ENCODE measurements at regions not wholly inside any gene's neighbourhood (a gene's known extent, or its start where the extent isn't known, plus 50 kb on each side); places are given as distances from the start of the nearest gene placed in this dataset.

GRCh38 chrX:6734844-6735634 lies 200.1 kb upstream of the VCX3A start:
- no peak for TF ChIP-seq CTCF (IDR thresholded peaks at IDR 0.05)
- TF ChIP-seq POLR2A (IDR thresholded peaks at IDR 0.05), result no peak
- TF ChIP-seq POLR2AphosphoS5 (IDR thresholded peaks at IDR 0.05), result no peak
- no peak for TF ChIP-seq EP300 (IDR thresholded peaks at IDR 0.05; ENCODE audit: low read depth)

Measured in transverse colon (tissue), 4 donors.